ENCODE measurements at regions not wholly inside any gene's neighbourhood (a gene's known extent, or its start where the extent isn't known, plus 50 kb on each side); places are given as distances from the start of the nearest gene placed in this dataset.

GRCh38 chr3:181040030-181040429, 50.5 kb upstream of the DNAJC19 start:
- no peak for DNase-seq (ENCODE audit: low spot score in 2 of 2)
- no peaks in the 10 kb centered on the region for H3K4me1 Mint-ChIP-seq
- no peak overlapping the region for H3K4me3 Mint-ChIP-seq
- no peak for ATAC-seq
- H3K9me3 Mint-ChIP-seq = peaks cover 2% of the 10 kb centered on the region
- no peaks in the 10 kb centered on the region for H3K36me3 Mint-ChIP-seq
- no peak overlapping the region for H3K27ac Mint-ChIP-seq

All from stimulated activated effector memory CD8-positive, alpha-beta T cell treated with anti-CD3 and anti-CD28 coated beads, Interleukin-12 subunit alpha, Interleukin-12 subunit beta, amount 100 ng/mL, for 72 hours (primary cell).